ENCODE measurements at regions not wholly inside any gene's neighbourhood (a gene's known extent, or its start where the extent isn't known, plus 50 kb on each side); places are given as distances from the start of the nearest gene placed in this dataset.

DNA sequence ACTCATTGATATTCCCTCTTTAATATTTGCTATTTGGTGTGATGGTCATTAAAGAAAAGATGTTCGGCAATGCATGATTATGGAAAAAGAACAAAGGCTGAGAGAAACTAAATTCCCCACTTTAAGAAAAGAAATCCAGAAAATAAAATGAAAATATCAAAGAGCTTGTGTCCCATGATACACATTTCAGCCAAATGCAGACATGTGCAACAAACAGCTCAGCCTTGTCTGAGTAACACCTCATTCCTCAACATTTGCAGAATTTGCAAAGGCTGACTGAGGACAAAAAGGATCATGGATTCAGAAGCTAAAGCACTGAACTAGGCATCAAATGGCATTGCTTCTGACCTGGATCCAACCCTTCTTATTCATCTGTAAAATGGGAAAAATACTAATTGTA is 281.0 kb downstream of the RAB28 start:
- Histone ChIP-seq H3K9me3 (no peaks in the 10 kb centered on the region), H3K36me3 (no peaks in the 10 kb centered on the region), H3K27me3 (replicated peaks; ENCODE audit: insufficient read depth) (no peaks in the 10 kb centered on the region), H3K27ac (no peak overlapping the region), H3K4me1 (replicated peaks) (no peaks in the 10 kb centered on the region), H3K4me3 (no peak overlapping the region)
- intact Hi-C loops (cut with DNase I): no loop called here
- WGBS: 93% methylated on average over 1 of the region's 1 CpG
- TF ChIP-seq POLR2A (IDR thresholded peaks at IDR 0.05) (no peak), POLR2AphosphoS5 (IDR thresholded peaks at IDR 0.05) (no peak)
- TF ChIP-seq, protein P1, sequence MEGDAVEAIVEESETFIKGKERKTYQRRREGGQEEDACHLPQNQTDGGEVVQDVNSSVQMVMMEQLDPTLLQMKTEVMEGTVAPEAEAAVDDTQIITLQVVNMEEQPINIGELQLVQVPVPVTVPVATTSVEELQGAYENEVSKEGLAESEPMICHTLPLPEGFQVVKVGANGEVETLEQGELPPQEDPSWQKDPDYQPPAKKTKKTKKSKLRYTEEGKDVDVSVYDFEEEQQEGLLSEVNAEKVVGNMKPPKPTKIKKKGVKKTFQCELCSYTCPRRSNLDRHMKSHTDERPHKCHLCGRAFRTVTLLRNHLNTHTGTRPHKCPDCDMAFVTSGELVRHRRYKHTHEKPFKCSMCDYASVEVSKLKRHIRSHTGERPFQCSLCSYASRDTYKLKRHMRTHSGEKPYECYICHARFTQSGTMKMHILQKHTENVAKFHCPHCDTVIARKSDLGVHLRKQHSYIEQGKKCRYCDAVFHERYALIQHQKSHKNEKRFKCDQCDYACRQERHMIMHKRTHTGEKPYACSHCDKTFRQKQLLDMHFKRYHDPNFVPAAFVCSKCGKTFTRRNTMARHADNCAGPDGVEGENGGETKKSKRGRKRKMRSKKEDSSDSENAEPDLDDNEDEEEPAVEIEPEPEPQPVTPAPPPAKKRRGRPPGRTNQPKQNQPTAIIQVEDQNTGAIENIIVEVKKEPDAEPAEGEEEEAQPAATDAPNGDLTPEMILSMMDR (IDR thresholded peaks at IDR 0.05): no peak
- no peak for DNase-seq (ENCODE audit: low spot score)

DNA sequence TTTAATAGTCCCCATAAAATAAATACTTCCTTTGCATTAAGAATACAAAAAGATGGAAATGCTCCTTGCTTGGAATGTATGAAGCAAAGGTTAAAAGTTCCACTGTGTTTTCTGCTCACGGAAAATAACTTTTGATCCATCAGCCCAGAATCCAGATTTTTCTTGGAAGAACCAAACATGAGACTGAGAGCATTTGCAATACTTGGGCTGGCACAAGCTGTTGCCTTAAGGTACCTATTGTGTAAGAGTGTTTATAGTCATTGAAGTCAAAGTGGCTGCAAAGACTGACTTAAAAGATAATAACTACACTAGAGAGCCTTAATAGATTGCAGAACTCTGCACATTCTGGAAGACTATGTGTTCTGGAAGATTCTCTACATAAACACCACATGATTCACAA is 281.4 kb downstream of the RAB28 start:
- Histone ChIP-seq H3K27ac (no peak overlapping the region), H3K27me3 (replicated peaks; ENCODE audit: insufficient read depth) (no peaks in the 10 kb centered on the region), H3K9me3 (no peaks in the 10 kb centered on the region), H3K36me3 (no peaks in the 10 kb centered on the region), H3K4me1 (replicated peaks) (no peaks in the 10 kb centered on the region), H3K4me3 (no peak overlapping the region)
- intact Hi-C loops (cut with DNase I): no loop called here
- TF ChIP-seq POLR2A (IDR thresholded peaks at IDR 0.05) (no peak), POLR2AphosphoS5 (IDR thresholded peaks at IDR 0.05) (no peak)
- TF ChIP-seq, protein P1 (IDR thresholded peaks at IDR 0.05): no peak
- DNase-seq (ENCODE audit: low spot score): no peak
- 87% methylated on average over 1 of the region's 1 CpG for WGBS

DNA sequence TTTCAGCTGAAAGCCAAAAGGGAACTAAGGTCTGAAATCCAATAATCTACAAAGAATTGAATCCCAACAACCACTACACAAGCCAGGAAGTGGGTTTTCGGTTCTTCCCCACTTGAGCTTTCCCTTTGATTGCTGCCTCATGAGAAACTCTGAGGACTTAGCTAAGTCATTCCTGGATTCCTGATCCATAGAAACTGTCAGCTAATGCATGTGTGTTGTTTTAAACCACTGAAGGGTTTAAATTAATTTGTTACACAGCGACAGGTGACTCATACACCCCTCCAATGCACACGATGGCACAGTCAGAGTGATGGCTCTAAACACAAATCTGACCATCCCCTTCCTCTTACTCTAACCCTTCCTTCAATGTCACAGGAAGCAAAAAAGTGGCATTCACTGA is 282.9 kb downstream of the RAB28 start:
- Histone ChIP-seq H3K9me3 (no peaks in the 10 kb centered on the region), H3K4me1 (replicated peaks) (no peaks in the 10 kb centered on the region), H3K27me3 (replicated peaks; ENCODE audit: insufficient read depth) (no peaks in the 10 kb centered on the region), H3K36me3 (no peaks in the 10 kb centered on the region), H3K27ac (no peak overlapping the region), H3K4me3 (no peak overlapping the region)
- WGBS: 94% methylated on average over 3 of the region's 3 CpGs
- DNase-seq (ENCODE audit: low spot score): no peak
- TF ChIP-seq POLR2A (IDR thresholded peaks at IDR 0.05): no peak
- no peak for TF ChIP-seq POLR2AphosphoS5 (IDR thresholded peaks at IDR 0.05)
- TF ChIP-seq, protein P1 (IDR thresholded peaks at IDR 0.05): no peak
- intact Hi-C loops (cut with DNase I): no loop called here

DNA sequence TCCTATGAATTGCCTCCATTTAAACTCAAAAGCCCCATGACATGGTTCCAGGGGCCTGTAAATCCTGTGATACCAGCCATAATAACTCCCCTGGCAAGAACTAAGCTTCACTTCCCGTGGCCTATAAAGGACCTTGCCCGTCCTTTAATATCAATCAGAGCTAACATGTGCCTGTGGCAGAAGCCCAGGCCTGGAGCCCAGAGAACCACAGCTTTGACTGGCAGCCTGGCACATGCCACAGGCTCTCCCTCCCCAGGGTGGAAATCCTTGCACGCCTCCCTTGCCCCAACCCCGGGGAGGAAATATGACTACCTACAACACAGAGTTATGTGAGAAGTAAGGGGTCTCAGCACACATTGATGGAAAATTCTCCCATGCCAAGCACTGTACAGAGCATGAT is 287.4 kb downstream of the RAB28 start:
- no peak overlapping the region for H3K27ac ChIP-seq
- DNase-seq (ENCODE audit: low spot score): no peak
- no peaks in the 10 kb centered on the region for H3K9me3 ChIP-seq
- intact Hi-C loops (cut with DNase I): no loop called here
- no peaks in the 10 kb centered on the region for H3K27me3 ChIP-seq (replicated peaks; ENCODE audit: insufficient read depth)
- H3K4me3 ChIP-seq: no peak overlapping the region
- H3K36me3 ChIP-seq: no peaks in the 10 kb centered on the region
- 67% methylated on average over 4 of the region's 4 CpGs for WGBS
- H3K4me1 ChIP-seq (replicated peaks): no peaks in the 10 kb centered on the region
- TF ChIP-seq POLR2AphosphoS5 (IDR thresholded peaks at IDR 0.05) (no peak), POLR2A (IDR thresholded peaks at IDR 0.05) (no peak)
- TF ChIP-seq, protein P1 (IDR thresholded peaks at IDR 0.05): no peak

DNA sequence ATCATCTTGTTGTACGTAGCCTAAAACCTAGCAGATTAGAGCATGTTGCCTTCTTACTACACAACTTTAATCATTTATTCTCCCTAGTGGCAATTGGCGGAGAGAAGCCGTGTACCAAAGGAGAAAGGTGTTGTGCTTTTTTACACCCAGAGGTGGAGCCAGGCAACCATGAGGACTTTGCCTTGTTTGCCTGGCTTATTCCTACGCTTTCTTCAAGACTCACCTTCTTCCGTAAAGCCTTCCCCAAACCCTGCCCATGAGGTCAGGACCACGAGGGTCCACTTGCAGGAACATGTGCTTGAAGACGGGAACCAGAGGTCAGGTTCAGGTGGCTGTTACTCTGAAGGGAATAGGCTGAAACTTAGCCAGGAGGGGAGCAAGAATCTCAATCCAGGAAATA is 290.5 kb downstream of the RAB28 start:
- 92% methylated on average over 7 of the region's 7 CpGs for WGBS
- intact Hi-C loops (cut with DNase I): no loop called here
- no peak for DNase-seq (ENCODE audit: low spot score)
- TF ChIP-seq POLR2A (IDR thresholded peaks at IDR 0.05) (no peak), POLR2AphosphoS5 (IDR thresholded peaks at IDR 0.05) (no peak)
- TF ChIP-seq, protein P1 (IDR thresholded peaks at IDR 0.05): no peak
- Histone ChIP-seq H3K9me3 (no peaks in the 10 kb centered on the region), H3K36me3 (no peaks in the 10 kb centered on the region), H3K4me3 (no peak overlapping the region), H3K27ac (no peak overlapping the region), H3K4me1 (replicated peaks) (no peaks in the 10 kb centered on the region), H3K27me3 (replicated peaks; ENCODE audit: insufficient read depth) (no peaks in the 10 kb centered on the region)
